Left cardiac atrium (tissue), 4 donors: ENCODE measurements at regions not wholly inside any gene's neighbourhood (a gene's known extent, or its start where the extent isn't known, plus 50 kb on each side); places are given as distances from the start of the nearest gene placed in this dataset.
"Not testable (repeated sequence)": the region's sequence is repeated elsewhere in the genome, so short reads cannot be mapped to it uniquely, and the experiment has no call there.

Source experiments
- ATAC-seq, 2 donors: fragments of 200-7000 bp; cut with Tn5 transposase; one replicate each; pipeline ENCODE4 v1.9.1; 2020; ENCODE audit warnings: mild to moderate bottlenecking in 2 of 2, moderate library complexity in 2 of 2
- DNase-seq: peaks from one replicate; pipeline ENCODE4 v3.0.0-alpha.2; 2020
- intact Hi-C, 2 donors: fragments of 100-400 bp; cut with DNase I; formaldehyde crosslinking; loops; one replicate each; pipeline versions ENCODE4 v1.14.1 to v1.15.1; 2022 to 2023
- donor health status: DM: no; HTN: yes; CAD: no.
- donor health status: DM: no; HTN: yes; CAD: no; lungs with severe emphysema.
- donor health status: DM: yes; HTN: yes; CAD: no.
- donor health status: Dilated cardiomyopathy.

DNA sequence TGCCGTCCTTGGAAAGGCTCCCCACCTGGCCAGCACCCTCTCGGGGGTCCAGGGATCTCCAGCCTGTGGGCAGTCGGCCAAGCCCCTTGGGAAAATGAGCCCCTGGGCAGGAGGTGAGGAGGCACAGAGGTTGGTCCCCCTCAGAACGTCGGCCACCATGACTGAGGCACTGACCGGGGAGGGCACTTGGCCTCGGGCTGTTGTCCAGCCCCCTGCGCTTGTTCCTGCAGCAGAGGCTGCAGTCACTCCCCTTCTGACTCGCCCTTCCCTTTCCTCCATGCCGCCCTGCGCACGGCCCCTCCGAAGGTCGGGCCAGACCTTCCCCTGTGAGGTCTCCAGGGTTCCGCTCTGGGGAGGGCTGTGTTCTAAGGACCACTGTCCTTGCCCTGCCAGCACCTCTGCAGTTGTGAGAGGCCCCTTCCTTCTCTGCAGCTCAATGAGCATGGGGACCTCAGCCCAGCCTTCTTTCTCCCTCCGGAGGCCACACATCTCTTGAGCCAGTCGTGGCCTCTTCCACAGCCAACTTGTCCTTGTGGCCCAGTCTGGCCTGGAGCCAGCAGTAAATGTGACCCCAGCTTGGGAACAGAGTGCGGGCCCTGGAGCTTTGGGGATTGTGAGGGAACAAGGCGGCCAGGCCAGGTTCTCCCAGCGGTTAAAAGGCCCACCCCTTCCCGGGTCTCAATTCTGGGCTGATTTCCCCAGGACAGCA is 195.5 kb downstream of the DLL1 start:
- intact Hi-C loops: no loop called here
- ATAC-seq (no peak), DNase-seq (no peak)

DNA sequence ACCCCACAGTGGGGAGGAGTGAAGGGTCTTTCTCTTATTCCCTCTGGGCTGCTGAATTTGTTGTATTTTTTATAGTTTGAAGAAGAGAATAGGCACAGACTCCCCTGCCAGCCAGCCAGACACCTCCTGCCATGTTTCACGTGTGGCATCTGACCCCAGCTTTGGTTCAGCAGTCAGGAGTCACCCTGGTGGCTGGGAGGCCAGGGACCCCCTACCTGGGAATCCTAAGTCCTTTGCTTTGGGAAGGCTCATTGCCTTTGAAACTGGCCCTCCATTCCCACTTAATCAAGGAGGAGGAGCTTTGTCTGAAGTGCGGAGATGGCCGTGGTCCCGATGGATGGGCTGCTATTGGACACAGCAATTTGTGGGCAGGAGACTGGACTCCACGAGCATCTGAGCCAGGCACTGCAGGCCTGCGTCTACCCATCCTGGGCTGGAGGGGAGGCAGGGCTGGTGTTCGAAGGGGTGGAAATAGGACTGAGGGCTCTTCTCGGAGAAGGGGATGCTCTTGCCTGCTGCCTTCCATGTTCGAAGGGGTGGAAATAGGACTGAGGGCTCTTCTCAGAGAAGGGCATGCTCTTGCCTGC is 196.1 kb downstream of the DLL1 start:
- ATAC-seq: no peak
- peak; percentile 4 for DNase-seq
- intact Hi-C loops: no loop called here

DNA sequence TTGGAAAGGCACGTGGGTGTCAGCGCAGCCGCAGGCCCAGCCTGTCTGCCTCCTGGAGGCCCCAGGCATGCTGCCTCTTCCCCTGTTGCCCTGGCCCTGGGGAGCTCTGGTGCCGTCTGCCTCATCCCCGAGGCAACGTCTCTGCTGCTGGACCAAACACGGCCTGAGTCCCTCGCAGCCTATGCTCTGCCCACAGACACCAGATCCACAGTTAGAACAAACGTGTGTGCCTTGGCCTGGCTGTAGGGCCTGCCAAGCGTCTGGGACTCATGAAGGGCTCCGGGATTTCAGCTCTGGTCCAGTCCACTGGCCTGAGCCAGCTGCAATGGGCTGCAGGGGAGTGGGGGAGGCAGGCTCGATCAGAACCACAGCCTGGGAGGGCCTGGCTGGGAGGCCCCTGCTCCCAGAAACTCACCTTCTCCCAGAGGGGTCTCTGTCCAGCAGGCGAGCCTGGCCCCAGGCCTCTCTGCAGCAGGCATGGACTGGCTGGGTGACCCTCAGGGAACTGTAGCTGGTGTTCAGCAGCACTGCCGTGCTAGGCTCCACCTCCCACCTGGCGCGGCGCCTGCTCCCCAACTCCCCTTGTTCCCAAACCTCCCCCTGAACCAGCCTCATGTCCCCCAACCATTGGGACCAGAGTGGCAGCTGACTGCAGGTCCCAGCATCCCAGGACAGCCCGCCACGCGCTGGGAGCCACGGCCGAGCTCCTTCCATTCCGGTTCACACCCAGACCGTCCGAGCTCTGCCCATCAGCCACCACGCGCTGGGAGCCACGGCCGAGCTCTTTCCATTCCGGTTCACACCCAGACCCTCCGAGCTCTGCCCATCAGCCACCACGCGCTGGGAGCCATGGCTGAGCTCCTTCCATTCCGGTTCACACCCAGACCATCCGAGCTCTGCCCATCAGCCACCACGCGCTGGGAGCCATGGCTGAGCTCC is 197.0 kb downstream of the DLL1 start:
- intact Hi-C loops: no loop called here
- ATAC-seq: no peak
- peak; percentile 17 for DNase-seq

DNA sequence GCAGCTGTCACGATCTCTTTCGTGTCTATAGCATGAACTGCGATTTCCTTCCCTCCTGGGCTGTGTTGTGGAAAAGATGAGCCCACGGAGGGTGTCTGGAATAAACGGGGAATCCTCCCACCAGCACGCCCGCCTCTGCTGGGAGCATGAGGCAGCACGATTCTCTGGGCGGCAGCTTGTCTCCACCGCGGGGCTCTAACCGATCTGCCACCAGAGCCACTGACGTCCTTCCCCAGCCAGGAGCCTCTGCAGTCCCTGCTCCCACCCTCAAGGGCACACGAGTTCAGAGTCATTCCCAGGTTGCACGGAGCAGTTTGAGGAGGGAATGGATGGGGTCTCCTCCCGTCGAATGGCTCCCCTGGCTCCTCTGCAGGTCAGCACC is 197.6 kb downstream of the DLL1 start:
- intact Hi-C loops: no loop called here
- no peak for DNase-seq
- ATAC-seq: no peak

DNA sequence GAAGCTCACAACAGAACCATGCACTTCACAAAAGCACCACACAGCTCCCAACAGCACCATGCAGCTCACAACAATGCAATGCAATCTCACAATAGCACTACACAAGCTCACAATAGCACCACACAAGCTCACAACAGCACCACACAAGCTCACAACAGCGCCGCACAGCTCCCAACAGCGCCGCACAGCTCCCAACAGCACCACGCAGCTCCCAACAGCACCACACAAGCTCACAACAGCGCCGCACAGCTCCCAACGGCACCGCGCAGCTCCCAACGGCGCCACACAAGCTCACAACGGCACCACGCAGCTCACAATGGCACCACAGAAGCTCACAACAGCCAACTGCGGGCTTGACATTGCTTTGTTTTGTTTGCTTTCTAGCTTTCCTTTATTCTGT is 198.1 kb downstream of the DLL1 start:
- intact Hi-C loops: no loop called here
- no peak for DNase-seq
- no peak for ATAC-seq

DNA sequence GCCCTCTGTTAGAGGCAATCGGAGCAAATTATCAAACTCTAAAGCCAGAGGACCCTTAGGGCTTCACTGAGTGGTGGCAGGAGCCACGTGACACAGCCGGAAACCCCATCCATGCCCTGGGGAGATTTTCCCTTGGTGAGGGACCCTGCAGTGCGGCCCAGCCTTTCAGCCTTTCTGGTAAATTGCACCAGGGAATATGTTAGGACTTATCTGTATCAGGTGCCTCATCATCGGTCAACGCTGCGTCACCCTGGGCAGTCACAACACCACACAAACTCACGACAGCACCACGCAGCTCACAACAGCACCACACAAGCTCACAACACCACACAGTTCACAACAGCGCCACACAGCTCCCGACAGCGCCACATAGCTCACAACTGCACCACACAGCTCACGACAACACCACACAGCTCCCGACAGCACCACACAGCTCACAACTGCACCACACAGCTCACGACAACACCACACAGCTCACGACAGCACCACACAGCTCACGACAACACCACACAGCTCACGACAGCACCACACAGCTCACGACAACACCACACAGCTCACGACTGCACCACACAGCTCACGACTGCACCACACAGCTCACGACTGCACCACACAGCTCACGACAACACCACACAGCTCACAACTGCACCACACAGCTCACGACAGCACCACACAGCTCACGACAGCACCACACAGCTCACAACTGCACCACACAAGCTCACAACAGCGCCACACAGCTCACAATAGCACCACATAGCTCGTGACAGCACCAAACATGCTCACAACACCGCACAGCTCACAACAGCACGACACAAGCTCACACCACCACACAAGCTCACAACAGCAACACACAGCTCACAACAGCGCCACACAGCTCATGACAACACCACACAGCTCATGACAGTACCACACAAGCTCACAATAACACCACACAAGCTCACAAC is 199.0 kb downstream of the DLL1 start:
- DNase-seq: peak; percentile 7
- intact Hi-C loops: no loop called here

DNA sequence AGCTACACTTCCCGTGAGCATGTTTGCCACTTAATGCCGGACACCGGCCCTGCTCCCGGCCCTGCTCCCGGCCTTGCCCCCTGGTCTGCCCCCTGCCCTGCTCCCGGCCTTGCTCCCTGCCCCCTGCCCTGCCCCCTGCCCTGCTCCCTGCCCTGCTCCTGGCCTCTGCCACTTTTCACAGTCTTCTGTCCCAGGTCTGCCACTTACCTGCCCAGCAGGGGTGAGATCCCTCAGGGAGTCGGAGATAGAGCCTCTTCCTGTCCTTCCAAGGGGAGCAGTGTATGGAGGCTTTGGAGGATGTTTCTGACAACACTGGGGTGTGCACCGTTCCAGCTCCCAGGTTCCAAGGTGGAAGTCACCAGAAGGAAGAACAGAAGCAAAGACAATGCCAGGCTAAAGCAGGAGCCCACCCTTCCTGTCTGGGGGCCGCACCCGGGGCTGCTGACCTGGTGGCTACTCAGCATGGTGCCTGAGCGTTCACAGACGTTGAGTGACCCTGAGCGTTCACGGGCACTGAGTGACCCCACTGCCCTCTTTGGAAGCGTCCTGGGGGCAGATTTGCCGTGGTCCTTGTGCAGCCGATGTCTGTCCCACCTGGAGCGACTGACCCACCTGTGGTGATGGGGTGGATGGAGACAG is 199.8 kb downstream of the DLL1 start:
- intact Hi-C loops: no loop called here
- DNase-seq: peak; percentile 15
- no peak for ATAC-seq

More for the DNA sequence above, 199.0 kb downstream of the DLL1 start:
- ATAC-seq: no peak

DNA sequence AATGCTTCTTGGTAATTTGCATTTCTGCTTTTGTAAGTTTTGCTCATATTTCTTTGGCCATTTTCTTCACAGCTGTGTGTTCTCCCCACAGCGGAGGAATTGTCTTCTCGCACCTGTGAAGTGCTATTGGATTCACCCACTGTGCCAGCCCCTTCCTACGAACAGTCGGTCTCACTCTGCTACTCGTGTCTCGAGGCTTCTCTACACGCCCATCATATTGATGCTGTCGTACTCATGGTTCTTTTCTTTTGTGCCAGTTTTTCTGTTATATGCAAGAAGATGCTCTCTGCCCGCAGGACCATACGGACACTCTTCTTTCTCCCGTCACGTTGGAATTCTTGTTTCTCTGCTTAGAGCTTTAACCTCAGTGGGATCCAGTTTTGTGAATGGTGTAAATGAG is 200.3 kb downstream of the DLL1 start:
- intact Hi-C loops: no loop called here
- DNase-seq (peak; percentile 5), ATAC-seq (no peak)

DNA sequence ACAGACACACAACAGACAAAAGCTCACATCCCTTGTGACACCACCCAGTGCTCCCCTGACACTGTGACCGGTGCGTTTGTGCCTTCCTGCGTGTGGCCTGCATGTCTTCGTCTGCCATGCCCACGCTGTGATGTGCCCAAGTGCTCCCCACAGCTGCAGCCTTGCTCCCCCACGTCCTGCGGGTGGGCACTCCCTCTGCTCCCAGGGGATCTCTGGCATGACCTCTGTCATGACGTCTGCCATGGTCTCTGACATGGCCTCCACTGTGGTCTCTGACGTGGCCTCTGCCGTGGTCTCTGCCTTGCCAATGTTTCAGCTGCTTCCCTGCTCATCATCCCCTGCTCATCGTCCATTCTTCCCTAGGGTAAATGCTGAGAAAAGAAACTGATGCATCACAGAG is 200.9 kb downstream of the DLL1 start:
- DNase-seq: peak; percentile 24
- intact Hi-C loops: no loop called here
- peak in 1 of 2 donors; percentile 8 for ATAC-seq

DNA sequence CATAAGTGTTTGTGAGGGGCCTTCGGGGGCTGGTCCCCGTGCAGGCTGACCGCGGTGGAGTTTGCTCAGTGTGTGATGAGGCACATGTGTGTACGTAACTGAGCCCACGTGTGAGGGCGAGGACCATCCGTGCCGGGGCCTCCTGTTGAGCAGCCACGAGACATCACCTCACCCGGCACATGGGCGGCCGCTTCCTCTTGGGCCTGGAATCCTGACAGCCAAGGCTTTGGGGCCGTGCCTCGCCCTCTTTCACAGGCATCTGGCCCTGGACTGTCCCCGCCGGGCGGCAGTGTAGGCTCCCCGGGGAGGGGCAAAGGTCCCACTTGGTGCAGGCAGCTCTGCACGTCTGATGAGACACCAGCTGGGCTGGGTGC is 202.3 kb downstream of the DLL1 start:
- peak in 1 of 2 donors; percentile 12 for ATAC-seq
- DNase-seq: peak; percentile 21

DNA sequence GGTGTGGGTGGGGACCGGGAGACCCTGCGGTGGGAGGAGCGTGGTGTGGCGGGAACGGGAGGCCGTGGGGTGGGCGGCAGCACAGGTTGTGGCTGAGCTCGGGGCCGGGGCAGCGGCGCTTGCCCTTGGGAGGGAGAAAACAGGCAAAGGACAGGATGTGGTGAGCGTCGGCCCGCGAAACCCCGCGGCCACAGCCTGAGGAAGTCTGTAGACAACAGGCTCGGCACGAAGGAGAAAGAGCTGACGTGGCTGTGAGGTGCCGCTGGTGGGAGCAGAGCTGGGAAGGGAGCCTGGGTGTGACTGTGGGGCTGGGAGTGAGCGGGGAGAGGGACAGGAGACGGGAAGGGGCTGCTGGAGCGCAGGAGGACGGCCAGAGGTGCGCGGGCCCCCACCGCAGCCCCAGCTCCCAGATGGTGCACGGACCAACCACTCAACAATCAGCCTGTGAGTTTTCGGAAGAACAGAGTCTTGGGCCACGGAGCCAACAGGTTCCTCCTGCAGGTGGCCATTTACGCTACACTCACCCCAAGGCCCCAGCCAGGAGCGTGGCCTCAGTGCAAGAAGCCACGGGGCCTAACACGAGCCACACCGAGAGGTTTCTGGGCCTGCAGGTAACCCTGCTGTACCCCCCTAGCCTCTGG is 202.8 kb downstream of the DLL1 start:
- ATAC-seq: peak; percentile 37 to 42
- intact Hi-C loops: no loop called here
- peak; percentile 36 for DNase-seq

More for the DNA sequence above, 202.3 kb downstream of the DLL1 start:
- intact Hi-C loops: no loop called here

DNA sequence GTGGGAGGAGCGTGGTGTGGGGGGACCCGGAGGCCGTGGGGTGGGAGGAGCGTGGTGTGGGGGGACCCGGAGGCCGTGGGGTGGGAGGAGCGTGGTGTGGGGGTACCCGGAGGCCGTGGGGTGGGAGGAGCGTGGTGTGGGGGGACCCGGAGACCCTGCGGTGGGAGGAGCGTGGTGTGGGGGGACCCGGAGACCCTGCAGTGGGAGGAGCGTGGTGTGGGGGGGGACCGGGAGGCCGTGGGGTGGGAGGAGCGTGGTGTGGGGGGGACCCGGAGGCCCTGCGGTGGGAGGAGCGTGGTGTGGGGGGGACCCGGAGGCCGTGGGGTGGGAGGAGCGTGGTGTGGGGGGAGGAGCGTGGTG is 203.5 kb downstream of the DLL1 start:
- ATAC-seq, intact Hi-C loops: not testable (repeated sequence)
- peak; percentile 37 for DNase-seq

DNA sequence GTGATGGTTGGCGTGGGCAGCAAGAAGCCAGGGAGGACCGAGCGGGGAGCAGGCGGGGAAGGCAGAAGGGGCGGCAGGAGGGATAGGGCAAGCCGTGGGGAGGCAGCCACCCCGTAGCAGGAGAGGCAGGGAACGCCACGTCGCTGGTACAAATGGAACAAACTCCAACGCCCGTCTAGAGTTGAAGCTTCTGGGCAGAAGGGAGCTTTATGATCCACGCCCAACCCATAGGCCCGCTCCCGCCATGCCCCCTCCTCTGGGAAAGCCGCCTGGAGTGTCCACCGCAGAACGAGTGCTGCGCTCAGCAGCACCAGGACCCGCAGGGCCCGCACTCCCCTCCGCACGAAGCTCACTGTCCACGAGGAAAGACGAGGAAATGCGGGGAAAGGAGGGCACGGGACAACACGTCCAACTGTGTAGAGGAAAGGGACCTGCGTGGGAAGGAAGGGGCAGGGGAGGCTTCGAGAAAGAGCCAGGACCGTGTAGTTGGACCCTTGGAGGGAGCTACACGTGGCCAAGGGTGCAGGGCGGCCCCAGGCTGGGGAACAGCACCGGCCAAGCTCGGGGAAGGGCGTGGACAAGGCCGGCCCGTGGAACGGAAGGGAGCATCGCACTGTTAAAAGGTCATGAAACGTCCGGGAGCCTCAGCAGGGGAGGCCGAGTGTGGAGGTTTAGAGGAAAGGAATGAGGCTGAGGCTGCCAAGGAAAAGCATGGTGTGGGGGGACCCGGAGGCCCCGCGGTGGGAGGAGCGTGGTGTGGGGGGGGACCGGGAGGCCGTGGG is 204.0 kb downstream of the DLL1 start:
- intact Hi-C loops: no loop called here
- DNase-seq (peak; percentile 9), ATAC-seq (no peak)

DNA sequence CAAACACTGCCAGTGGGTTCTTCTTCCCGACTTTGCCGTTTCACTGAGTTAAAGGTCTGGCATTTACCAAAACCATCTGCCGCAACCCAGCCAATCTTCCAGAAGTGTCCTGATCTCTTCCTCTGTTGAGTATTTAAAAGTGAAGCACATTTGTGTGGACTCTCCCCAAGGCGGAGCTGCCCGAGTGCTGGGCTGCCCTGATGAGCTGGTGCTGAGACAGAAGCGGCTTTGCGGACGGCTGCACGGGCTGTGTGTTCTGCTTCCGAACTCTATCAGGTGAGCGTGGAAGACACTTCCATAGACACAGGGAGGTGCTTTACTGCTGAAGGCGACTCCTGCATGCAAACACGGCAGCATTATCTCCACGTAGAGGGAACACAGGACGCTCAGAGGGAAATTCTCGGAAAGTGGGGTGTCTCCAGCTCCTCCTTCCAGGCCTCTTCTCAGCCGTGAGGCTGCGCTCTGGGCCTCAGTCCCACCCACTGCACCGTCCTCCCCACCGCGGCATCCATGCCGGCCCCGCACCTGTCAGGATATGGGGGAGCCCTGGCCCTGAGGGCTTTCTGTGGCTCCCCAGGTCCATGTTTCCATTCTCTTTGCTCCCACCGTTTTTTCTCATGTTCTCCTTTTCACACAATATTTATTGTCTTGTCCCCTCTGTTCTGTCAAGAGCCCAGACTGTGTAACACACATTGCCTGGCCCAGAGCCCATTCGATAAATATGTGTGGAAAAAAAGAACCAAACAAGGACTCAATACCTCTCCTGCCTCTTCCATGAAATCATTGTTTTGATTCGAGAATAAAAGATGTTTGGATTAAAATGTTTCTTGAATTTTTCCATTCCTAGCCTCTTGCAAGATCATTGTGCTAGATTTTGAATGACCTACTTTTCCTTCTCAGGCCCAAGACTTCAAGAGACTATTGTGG is 205.1 kb downstream of the DLL1 start:
- ATAC-seq (no peak), DNase-seq (peak; percentile 4)
- intact Hi-C loops: no loop called here

DNA sequence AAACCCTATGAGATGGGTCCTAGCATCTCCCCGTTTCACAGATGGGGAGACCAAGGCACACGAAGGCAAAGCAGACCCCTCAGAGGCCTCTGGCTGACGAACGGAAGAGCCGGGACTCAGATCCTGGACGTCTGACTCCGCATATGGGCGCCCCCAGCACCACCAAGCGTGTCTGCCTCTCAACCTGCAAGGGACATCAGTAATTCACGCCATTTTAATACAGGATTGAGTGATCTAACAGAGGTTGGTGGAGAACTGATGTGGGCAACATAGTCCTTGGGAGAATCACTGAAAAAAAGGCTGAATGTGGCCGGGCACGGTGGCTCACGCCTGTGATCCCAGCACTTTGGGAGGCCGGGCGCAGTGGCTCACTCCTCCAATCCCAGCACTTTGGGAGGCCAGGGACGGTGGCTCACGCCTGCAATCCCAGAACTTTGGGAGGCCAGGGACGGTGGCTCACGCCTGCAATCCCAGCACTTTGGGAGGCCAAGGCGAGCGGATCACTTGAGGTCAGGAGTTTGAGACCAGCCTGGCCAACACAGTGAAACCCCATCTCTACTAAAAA is 206.6 kb downstream of the DLL1 start:
- intact Hi-C loops: no loop called here
- ATAC-seq (no peak), DNase-seq (peak; percentile 3)
